Omental fat pad (tissue), 3 donors: ENCODE measurements at regions not wholly inside any gene's neighbourhood (a gene's known extent, or its start where the extent isn't known, plus 50 kb on each side); places are given as distances from the start of the nearest gene placed in this dataset.

Experiments used
- ATAC-seq: fragments of 150-250 bp; one replicate; pipeline ENCODE4 v1.9.1; 2016; ENCODE audit warnings: mild to moderate bottlenecking, moderate library complexity; ENCODE audit not compliant: low FRiP score
- DNase-seq: peaks from one replicate; pipeline ENCODE4 v3.0.0-alpha.2; 2019; ENCODE audit warnings: low spot score
- TF ChIP-seq, protein P1 (sequence below), 3 donors: fragments of 450-650 bp; IDR thresholded peaks; one replicate each; pipeline ENCODE4 v1.5.1; 2016 to 2017; ENCODE audit warnings: antibody characterized with exemption in 3 of 3, mild to moderate bottlenecking in 3 of 3, moderate library complexity in 2 of 3

- ATAC-seq (no peak), DNase-seq (no peak)
- TF ChIP-seq, protein P1, sequence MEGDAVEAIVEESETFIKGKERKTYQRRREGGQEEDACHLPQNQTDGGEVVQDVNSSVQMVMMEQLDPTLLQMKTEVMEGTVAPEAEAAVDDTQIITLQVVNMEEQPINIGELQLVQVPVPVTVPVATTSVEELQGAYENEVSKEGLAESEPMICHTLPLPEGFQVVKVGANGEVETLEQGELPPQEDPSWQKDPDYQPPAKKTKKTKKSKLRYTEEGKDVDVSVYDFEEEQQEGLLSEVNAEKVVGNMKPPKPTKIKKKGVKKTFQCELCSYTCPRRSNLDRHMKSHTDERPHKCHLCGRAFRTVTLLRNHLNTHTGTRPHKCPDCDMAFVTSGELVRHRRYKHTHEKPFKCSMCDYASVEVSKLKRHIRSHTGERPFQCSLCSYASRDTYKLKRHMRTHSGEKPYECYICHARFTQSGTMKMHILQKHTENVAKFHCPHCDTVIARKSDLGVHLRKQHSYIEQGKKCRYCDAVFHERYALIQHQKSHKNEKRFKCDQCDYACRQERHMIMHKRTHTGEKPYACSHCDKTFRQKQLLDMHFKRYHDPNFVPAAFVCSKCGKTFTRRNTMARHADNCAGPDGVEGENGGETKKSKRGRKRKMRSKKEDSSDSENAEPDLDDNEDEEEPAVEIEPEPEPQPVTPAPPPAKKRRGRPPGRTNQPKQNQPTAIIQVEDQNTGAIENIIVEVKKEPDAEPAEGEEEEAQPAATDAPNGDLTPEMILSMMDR (IDR thresholded peaks at IDR 0.05), result no peak
Measured at GRCh38 chr7:38021892-38022291, 101.5 kb downstream of the EPDR1 start.

DNA sequence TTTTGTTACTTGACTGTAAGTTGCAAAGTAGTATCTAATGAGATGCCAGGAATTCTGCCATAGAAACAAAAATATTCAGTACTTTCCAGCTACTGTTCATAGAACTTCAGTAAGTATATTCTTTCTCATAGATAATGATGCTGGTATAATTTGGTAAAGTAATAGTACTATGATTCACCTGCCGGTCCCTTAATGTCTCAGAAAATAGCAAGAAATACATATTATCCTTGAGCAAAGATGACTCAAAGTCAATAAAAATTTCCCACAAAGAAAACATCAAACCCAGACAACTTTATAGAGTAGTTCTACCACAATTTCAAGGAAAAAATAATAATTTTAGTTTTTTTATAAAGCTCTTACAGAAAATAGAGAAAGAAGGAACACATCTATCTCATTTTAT, 105.4 kb downstream of the EPDR1 start:
- DNase-seq, result no peak
- no peak for ATAC-seq
- TF ChIP-seq, protein P1 (IDR thresholded peaks at IDR 0.05), result no peak

- no peak for ATAC-seq
- TF ChIP-seq, protein P1 (IDR thresholded peaks at IDR 0.05), result no peak
- DNase-seq, result no peak
Measured at GRCh38 chr7:38027884-38028455, 107.5 kb downstream of the EPDR1 start.

- ATAC-seq, result no peak
- no peak for DNase-seq
- TF ChIP-seq, protein P1 (IDR thresholded peaks at IDR 0.05), result no peak
Measured at GRCh38 chr7:38034062-38034908, 113.8 kb downstream of the EPDR1 start.

DNA sequence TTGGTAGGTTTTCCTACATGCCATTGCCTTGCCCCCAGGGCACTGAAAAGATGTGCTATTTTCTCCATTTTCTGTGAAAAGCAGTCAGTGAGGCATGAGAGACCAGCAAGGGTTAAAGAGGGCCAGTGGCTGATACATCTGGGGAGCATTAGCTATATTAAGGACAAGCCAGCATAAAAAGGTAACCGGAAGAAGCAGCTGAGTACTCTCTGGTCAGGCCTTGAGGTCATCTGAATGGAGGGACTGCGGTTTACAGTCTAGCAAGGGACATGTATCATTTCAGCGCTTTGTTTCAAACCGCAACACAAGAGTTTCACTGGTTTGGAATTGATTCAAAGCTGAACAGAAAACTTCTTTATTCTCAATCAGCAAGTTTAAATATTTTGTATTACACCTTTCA, 120.4 kb downstream of the EPDR1 start:
- DNase-seq (no peak), ATAC-seq (no peak)
- TF ChIP-seq, protein P1 (IDR thresholded peaks at IDR 0.05), result no peak

GRCh38 chr7:38049679-38050078, 128.4 kb upstream of the STARD3NL start:
- ATAC-seq (no peak), DNase-seq (no peak)
- TF ChIP-seq, protein P1 (IDR thresholded peaks at IDR 0.05), result no peak

- TF ChIP-seq, protein P1 (IDR thresholded peaks at IDR 0.05), result no peak
- DNase-seq (no peak), ATAC-seq (no peak)
Measured at GRCh38 chr7:38051311-38051710, 126.7 kb upstream of the STARD3NL start.
